ENCODE measurements at regions not wholly inside any gene's neighbourhood (a gene's known extent, or its start where the extent isn't known, plus 50 kb on each side); places are given as distances from the start of the nearest gene placed in this dataset.

DNA sequence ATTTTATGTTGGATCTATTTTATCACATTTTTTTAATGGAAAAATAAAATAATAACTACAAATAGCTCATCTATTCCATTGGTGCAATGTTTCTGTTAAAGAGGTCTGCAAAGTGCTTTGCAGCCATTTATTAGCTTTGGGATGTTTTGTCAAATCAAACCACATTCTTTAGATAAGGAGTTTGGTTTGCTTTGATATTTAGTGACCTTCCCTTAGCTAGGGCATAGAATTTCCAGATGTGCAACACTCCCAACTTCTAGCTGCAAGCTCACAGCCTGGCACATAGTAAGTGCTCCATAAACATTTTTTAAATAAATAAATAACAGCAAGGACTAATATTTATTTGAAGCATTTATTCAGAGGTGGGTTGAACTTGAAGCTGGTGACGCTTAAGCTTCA lies 80.4 kb upstream of the ARHGAP29 start:
- TF ChIP-seq CTCF (IDR thresholded peaks at IDR 0.05; ENCODE audit: insufficient read depth, low read length, poor library complexity, severe bottlenecking) (no peak), EZH2phosphoT487 (conservative IDR thresholded peaks at IDR 0.05; ENCODE audit: low read length) (no peak)
